Esophagus muscularis mucosa (tissue), 4 donors: ENCODE measurements at regions not wholly inside any gene's neighbourhood (a gene's known extent, or its start where the extent isn't known, plus 50 kb on each side); places are given as distances from the start of the nearest gene placed in this dataset.

ENCODE experiments used
- DNase-seq: peaks from one replicate; pipeline ENCODE4 v3.0.0-alpha.2; 2017; ENCODE audit errors: extremely low spot score
- H3K27ac ChIP-seq, 4 donors: fragments of 200-600 bp; sonication (generic); replicated peaks in 1 of 4; 1 replicate in 3 of 4; 2 replicates in 1 of 4; pipeline ENCODE4 v1.5.1; 2016 to 2019; ENCODE audit warnings: mild to moderate bottlenecking in 1 of 4
- H3K27me3 ChIP-seq, 4 donors: fragments of 200-600 bp; sonication (generic); one replicate each; pipeline versions ENCODE4 v1.5.1 to v1.6.0; 2016 to 2019
- H3K36me3 ChIP-seq, 4 donors: fragments of 200-600 bp; sonication (generic); one replicate each; pipeline ENCODE4 v1.5.1; 2016 to 2019
- H3K4me1 ChIP-seq, 4 donors: fragments of 200-600 bp; sonication (generic); one replicate each; pipeline ENCODE4 v1.5.1; 2016 to 2019
- H3K4me3 ChIP-seq, 4 donors: fragments of 200-600 bp; sonication (generic); 1 replicate in 2 of 4; 2 replicates in 2 of 4; pipeline ENCODE4 v1.5.1; 2016 to 2019; ENCODE audit warnings: mild to moderate bottlenecking in 4 of 4, moderate library complexity in 1 of 4
- H3K9me3 ChIP-seq, 4 donors: fragments of 200-600 bp; sonication (generic); 1 replicate in 3 of 4; 2 replicates in 1 of 4; pipeline ENCODE4 v1.5.1; 2016 to 2019
- CTCF ChIP-seq, 3 experiments: fragments of 200-600 bp in 2 of 3; fragments of 450-650 bp in 1 of 3; sonication (generic) in 2 of 3; IDR thresholded peaks; one replicate each; pipeline ENCODE4 v1.5.1; 2017 to 2019; ENCODE audit warnings: antibody characterized with exemption in 3 of 3, mild to moderate bottlenecking in 2 of 3, moderate library complexity in 1 of 3
- EP300 ChIP-seq: sonication (generic); formaldehyde crosslinking; IDR thresholded peaks from one replicate; pipeline ENCODE4 v1.6.1; 2017; ENCODE audit warnings: antibody characterized with exemption
- POLR2A ChIP-seq: fragments of 450-650 bp; IDR thresholded peaks from one replicate; pipeline ENCODE4 v1.6.1; 2017; ENCODE audit warnings: antibody characterized with exemption, moderate library complexity, mild to moderate bottlenecking, low read depth
- POLR2AphosphoS5 ChIP-seq, 2 donors: sonication (generic); formaldehyde crosslinking; IDR thresholded peaks; one replicate each; pipeline ENCODE4 v1.6.1; 2017; ENCODE audit warnings: antibody characterized with exemption in 2 of 2
- WGBS: methylation state at CpG from one replicate; pipeline ENCODE4 v1.1.5; 2018; 5-methylcytosine and 5-hydroxymethylcytosine counted together
- intact Hi-C: fragments of 100-400 bp; cut with DNase I; formaldehyde crosslinking; loops from one replicate; pipeline ENCODE4 v1.15.1; 2023

GRCh38 chr4:124961138-124961750 is 248.7 kb upstream of the ANKRD50 start:
- intact Hi-C loops: no loop called here
- TF ChIP-seq POLR2AphosphoS5 (IDR thresholded peaks at IDR 0.05) (no peak), CTCF (IDR thresholded peaks at IDR 0.05) (no peak), POLR2A (no peak), EP300 (no peak)
- 81% methylated on average over 4 of the region's 4 CpGs for WGBS
- Histone ChIP-seq H3K9me3 (peaks cover 0 to 12% (median 3%) of the 10 kb centered on the region in 4 donors), H3K27ac (no peak overlapping the region), H3K27me3 (no peaks in the 10 kb centered on the region), H3K4me1 (no peaks in the 10 kb centered on the region), H3K36me3 (no peaks in the 10 kb centered on the region), H3K4me3 (no peak overlapping the region)
- DNase-seq: no peak

DNA sequence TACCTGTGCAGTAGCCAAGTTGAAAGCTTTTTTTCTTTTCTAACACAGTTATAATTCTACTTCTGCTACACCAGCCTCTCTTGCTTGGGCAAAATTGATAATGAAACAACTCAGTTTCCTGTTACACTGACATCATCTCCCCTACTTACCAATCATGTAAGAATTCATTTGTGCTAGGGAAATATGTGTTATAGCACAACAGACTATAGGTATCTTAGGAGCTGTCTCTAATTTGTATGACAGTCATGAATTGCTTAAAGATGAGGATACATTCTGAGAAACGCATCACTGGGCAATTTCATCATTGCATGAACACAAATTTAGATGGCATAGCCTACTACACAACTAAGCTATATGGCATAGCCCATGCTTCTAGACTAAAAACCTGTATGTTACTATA is 246.3 kb upstream of the ANKRD50 start:
- 91% methylated on average over 1 of the region's 1 CpG for WGBS
- peaks cover 0 to 12% (median 3%) of the 10 kb centered on the region in 4 donors for H3K9me3 ChIP-seq
- no peak for TF ChIP-seq POLR2AphosphoS5 (IDR thresholded peaks at IDR 0.05)
- TF ChIP-seq CTCF (IDR thresholded peaks at IDR 0.05): no peak
- TF ChIP-seq EP300: no peak
- no peak for TF ChIP-seq POLR2A
- H3K36me3 ChIP-seq: no peaks in the 10 kb centered on the region
- no peak overlapping the region for H3K27ac ChIP-seq
- intact Hi-C loops: no loop called here
- H3K27me3 ChIP-seq: no peaks in the 10 kb centered on the region
- H3K4me3 ChIP-seq: no peak overlapping the region
- no peak for DNase-seq
- H3K4me1 ChIP-seq: peaks cover 0 to 9% (median 4%) of the 10 kb centered on the region in 4 donors

- Histone ChIP-seq H3K27me3 (no peaks in the 10 kb centered on the region), H3K9me3 (no peaks in the 10 kb centered on the region), H3K4me3 (no peak overlapping the region), H3K27ac (no peak overlapping the region), H3K4me1 (peaks cover 0 to 11% (median 5%) of the 10 kb centered on the region in 4 donors), H3K36me3 (no peaks in the 10 kb centered on the region)
- intact Hi-C loops: no loop called here
- WGBS: 79% methylated on average over 2 of the region's 2 CpGs
- DNase-seq: no peak
- no peak for TF ChIP-seq EP300
Observed at GRCh38 chr4:124955476-124955875, 242.9 kb upstream of the ANKRD50 start.

- Histone ChIP-seq H3K9me3 (no peaks in the 10 kb centered on the region), H3K27me3 (no peaks in the 10 kb centered on the region), H3K4me1 (peaks cover 0 to 11% (median 5%) of the 10 kb centered on the region in 4 donors), H3K4me3 (no peak overlapping the region), H3K27ac (no peak overlapping the region), H3K36me3 (no peaks in the 10 kb centered on the region)
- intact Hi-C loops: no loop called here
- no peak for DNase-seq
- 62% methylated on average over 1 of the region's 1 CpG for WGBS
- TF ChIP-seq CTCF (IDR thresholded peaks at IDR 0.05): no peak
- no peak for TF ChIP-seq POLR2AphosphoS5 (IDR thresholded peaks at IDR 0.05)
- TF ChIP-seq EP300: no peak
- no peak for TF ChIP-seq POLR2A
Observed at GRCh38 chr4:124954046-124954445, 241.5 kb upstream of the ANKRD50 start.

DNA sequence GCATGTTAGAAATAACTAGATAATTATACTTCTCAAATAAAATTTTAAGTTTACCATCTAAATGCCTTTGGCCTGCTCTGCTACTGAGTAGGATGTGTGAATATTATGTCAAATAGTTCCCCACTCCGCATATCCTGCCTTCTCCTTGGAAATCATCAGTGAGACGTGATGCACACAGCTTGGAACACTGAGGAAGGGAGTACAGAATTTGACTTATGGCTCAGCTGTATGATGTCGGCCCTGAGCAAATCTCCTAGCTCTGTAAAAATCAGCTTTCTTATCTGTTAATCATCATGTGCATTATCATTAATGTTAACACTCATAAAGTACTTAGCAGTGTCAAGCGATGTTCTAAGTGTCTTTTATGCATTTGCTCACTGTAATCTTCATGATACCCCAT is 241.0 kb upstream of the ANKRD50 start:
- TF ChIP-seq POLR2AphosphoS5 (IDR thresholded peaks at IDR 0.05) (no peak), EP300 (no peak)
- H3K4me1 ChIP-seq: peaks cover 0 to 11% (median 5%) of the 10 kb centered on the region in 4 donors
- no peak overlapping the region for H3K4me3 ChIP-seq
- no peaks in the 10 kb centered on the region for H3K9me3 ChIP-seq
- H3K36me3 ChIP-seq: no peaks in the 10 kb centered on the region
- intact Hi-C loops: no loop called here
- H3K27ac ChIP-seq: no peak overlapping the region
- no peaks in the 10 kb centered on the region for H3K27me3 ChIP-seq
- no peak for DNase-seq
- WGBS: 70% methylated on average over 4 of the region's 4 CpGs

DNA sequence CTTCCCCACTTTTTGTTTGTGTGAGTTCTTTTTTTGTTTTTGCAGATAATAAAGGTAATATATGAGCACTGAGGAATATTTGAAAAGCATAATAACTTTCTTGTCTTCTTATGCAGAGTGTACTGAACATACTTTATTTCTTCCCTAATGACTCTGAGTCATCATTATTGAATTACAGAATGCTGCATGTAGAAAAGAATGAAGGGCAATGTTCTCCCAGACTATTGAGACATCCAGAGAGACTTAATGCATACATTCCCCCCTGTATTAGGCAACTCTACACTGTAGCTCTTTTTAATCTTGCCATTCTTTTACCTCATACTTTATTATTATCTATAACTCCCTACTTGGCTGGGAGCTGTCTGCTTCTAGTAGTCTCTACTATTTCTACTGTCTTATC is 240.5 kb upstream of the ANKRD50 start:
- H3K4me1 ChIP-seq: peaks cover 0 to 11% (median 5%) of the 10 kb centered on the region in 4 donors
- TF ChIP-seq POLR2AphosphoS5 (IDR thresholded peaks at IDR 0.05): no peak
- TF ChIP-seq CTCF (IDR thresholded peaks at IDR 0.05): no peak
- no peak for TF ChIP-seq EP300
- no peak for TF ChIP-seq POLR2A
- H3K4me3 ChIP-seq: no peak overlapping the region
- H3K27ac ChIP-seq: no peak overlapping the region
- no peaks in the 10 kb centered on the region for H3K9me3 ChIP-seq
- no peak for DNase-seq
- no peaks in the 10 kb centered on the region for H3K36me3 ChIP-seq
- intact Hi-C loops: no loop called here
- H3K27me3 ChIP-seq: no peaks in the 10 kb centered on the region
